ENCODE measurements at regions not wholly inside any gene's neighbourhood (a gene's known extent, or its start where the extent isn't known, plus 50 kb on each side); places are given as distances from the start of the nearest gene placed in this dataset.

DNA sequence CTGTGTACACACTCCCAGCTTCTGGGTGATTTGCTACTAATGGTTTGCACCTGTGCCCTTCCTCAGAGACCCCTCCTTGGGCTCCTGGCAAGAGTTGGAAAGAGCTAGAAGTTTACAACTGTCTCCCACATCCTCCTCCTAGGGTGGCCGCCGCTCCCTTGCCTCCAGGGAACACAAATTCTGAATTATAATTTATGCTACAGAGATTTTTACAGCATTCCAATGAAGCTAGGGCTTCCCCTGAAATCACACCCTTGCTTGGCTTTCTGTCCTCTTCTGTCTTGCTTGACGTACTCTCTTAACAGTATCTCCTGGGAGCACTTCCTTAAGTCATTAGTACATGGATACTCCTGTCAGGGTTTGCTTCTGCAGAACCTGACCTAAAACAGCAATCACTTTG is 180.2 kb downstream of the KCNA5 start:
- Histone ChIP-seq H3K9me3 (replicated peaks in 1 of 2; ENCODE audit: control insufficient read depth in 1 of 2, insufficient read depth in 1 of 2, low read length in 2 of 2) (peaks cover 0 to 5% of the 10 kb centered on the region in 2 donors), H2AFZ (ENCODE audit: insufficient read depth, low read depth, low read length, poor library complexity, severe bottlenecking) (no peak overlapping the region), H3K4me3 (replicated peaks in 1 of 3; ENCODE audit: low read depth in 2 of 3, low read length in 3 of 3) (no peak overlapping the region), H3K4me1 (ENCODE audit: control insufficient read depth in 1 of 2, insufficient read depth in 2 of 2, low read length in 2 of 2) (no peaks in the 10 kb centered on the region), H3K27ac (ENCODE audit: low read depth in 1 of 2, low read length in 2 of 2) (no peak overlapping the region), H3K9ac (ENCODE audit: insufficient read depth, low read length, poor library complexity, severe bottlenecking) (no peak overlapping the region), H3K36me3 (replicated peaks in 1 of 2; ENCODE audit: control insufficient read depth in 1 of 2, insufficient read depth in 2 of 2, low read length in 2 of 2) (no peaks in the 10 kb centered on the region), H3K79me2 (ENCODE audit: insufficient read depth, low read length) (no peaks in the 10 kb centered on the region), H3K27me3 (ENCODE audit: control insufficient read depth in 2 of 2, insufficient read depth in 2 of 2, low read length in 2 of 2) (no peaks in the 10 kb centered on the region), H3K4me2 (replicated peaks; ENCODE audit: extremely low read depth, low read length, poor library complexity, severe bottlenecking) (no peak overlapping the region), H4K20me1 (ENCODE audit: insufficient read depth, low read length) (no peaks in the 10 kb centered on the region)
- intact Hi-C loops (cut with micrococcal nuclease), result no loop called here
- TF ChIP-seq, protein P1, sequence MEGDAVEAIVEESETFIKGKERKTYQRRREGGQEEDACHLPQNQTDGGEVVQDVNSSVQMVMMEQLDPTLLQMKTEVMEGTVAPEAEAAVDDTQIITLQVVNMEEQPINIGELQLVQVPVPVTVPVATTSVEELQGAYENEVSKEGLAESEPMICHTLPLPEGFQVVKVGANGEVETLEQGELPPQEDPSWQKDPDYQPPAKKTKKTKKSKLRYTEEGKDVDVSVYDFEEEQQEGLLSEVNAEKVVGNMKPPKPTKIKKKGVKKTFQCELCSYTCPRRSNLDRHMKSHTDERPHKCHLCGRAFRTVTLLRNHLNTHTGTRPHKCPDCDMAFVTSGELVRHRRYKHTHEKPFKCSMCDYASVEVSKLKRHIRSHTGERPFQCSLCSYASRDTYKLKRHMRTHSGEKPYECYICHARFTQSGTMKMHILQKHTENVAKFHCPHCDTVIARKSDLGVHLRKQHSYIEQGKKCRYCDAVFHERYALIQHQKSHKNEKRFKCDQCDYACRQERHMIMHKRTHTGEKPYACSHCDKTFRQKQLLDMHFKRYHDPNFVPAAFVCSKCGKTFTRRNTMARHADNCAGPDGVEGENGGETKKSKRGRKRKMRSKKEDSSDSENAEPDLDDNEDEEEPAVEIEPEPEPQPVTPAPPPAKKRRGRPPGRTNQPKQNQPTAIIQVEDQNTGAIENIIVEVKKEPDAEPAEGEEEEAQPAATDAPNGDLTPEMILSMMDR (IDR thresholded peaks at IDR 0.05), result no peak
- no peaks in the 10 kb centered on the region for H3K36me3 Mint-ChIP-seq
- 93% methylated on average over 3 of the region's 3 CpGs for WGBS (ENCODE audit: insufficient coverage)
- H3K4me1 Mint-ChIP-seq, result no peaks in the 10 kb centered on the region
- no peak for DNase-seq
- no peak overlapping the region for H3K27ac Mint-ChIP-seq
- H3K9me3 Mint-ChIP-seq, result peaks cover 4 to 14% (median 8%) of the 10 kb centered on the region in 7 donors
- no peak overlapping the region for H3K4me3 Mint-ChIP-seq
- H3K27me3 Mint-ChIP-seq (ENCODE audit: low read depth in 3 of 3), result peaks cover 0 to 9% (median 4%) of the 10 kb centered on the region in 3 donors

DNA sequence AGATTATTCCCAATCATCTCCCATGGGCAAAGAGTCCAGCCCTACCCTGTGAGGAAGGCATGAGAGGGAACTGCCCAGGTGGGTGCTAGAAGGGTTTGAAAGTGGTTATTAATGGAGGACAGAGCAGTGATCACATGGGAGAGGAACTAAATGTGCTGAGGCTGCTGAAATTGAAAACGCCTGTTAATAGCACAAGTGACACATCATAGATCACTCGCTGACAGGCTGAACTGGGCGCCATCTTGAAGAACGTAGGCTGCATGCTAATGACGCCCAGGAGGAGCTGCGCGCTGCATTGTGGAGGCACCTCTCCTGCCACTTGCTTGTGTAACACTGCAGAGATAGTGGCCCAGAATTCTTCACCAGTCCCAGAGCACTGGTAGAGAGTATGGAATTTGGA is 182.9 kb downstream of the KCNA5 start:
- H3K4me3 Mint-ChIP-seq, result no peak overlapping the region
- Histone ChIP-seq H3K27ac (ENCODE audit: low read depth in 1 of 2, low read length in 2 of 2) (no peak overlapping the region), H3K79me2 (ENCODE audit: insufficient read depth, low read length) (no peaks in the 10 kb centered on the region), H3K9ac (ENCODE audit: insufficient read depth, low read length, poor library complexity, severe bottlenecking) (no peak overlapping the region), H3K27me3 (ENCODE audit: control insufficient read depth in 2 of 2, insufficient read depth in 2 of 2, low read length in 2 of 2) (no peaks in the 10 kb centered on the region), H3K4me1 (ENCODE audit: control insufficient read depth in 1 of 2, insufficient read depth in 2 of 2, low read length in 2 of 2) (no peaks in the 10 kb centered on the region), H3K4me2 (replicated peaks; ENCODE audit: extremely low read depth, low read length, poor library complexity, severe bottlenecking) (no peak overlapping the region), H4K20me1 (ENCODE audit: insufficient read depth, low read length) (no peaks in the 10 kb centered on the region), H3K4me3 (replicated peaks in 1 of 3; ENCODE audit: low read depth in 2 of 3, low read length in 3 of 3) (no peak overlapping the region), H2AFZ (ENCODE audit: insufficient read depth, low read depth, low read length, poor library complexity, severe bottlenecking) (no peak overlapping the region), H3K36me3 (replicated peaks in 1 of 2; ENCODE audit: control insufficient read depth in 1 of 2, insufficient read depth in 2 of 2, low read length in 2 of 2) (no peaks in the 10 kb centered on the region), H3K9me3 (replicated peaks in 1 of 2; ENCODE audit: control insufficient read depth in 1 of 2, insufficient read depth in 1 of 2, low read length in 2 of 2) (peaks cover 0 to 5% of the 10 kb centered on the region in 2 donors)
- H3K27me3 Mint-ChIP-seq (ENCODE audit: low read depth in 3 of 3), result peaks cover 0 to 8% (median 4%) of the 10 kb centered on the region in 3 donors
- no peak overlapping the region for H3K27ac Mint-ChIP-seq
- H3K4me1 Mint-ChIP-seq, result no peaks in the 10 kb centered on the region
- intact Hi-C loops (cut with micrococcal nuclease), result no loop called here
- WGBS (ENCODE audit: insufficient coverage), result 95% methylated on average over 7 of the region's 7 CpGs
- H3K36me3 Mint-ChIP-seq, result no peaks in the 10 kb centered on the region
- H3K9me3 Mint-ChIP-seq, result peaks cover 4 to 19% (median 9%) of the 10 kb centered on the region in 7 donors
- TF ChIP-seq, protein P1 (IDR thresholded peaks at IDR 0.05), result no peak
- no peak for DNase-seq
